ENCODE measurements at regions not wholly inside any gene's neighbourhood (a gene's known extent, or its start where the extent isn't known, plus 50 kb on each side); places are given as distances from the start of the nearest gene placed in this dataset.
A peak's percentile ranks its signal among the peaks of the same experiment; 100 is the strongest.

- H3K27me3 Mint-ChIP-seq (ENCODE audit: unreplicated experiment): peaks cover 35% of the 10 kb centered on the region
- no peaks in the 10 kb centered on the region for H3K36me3 Mint-ChIP-seq (ENCODE audit: insufficient read depth, unreplicated experiment)
- DNase-seq: peak; percentile 10
- CTCF ChIA-PET: interaction anchor here (1.4 kb wide), 1 partner anchor 47 kb away, joined by 3 read pairs; no protein-coding TSS in a partner anchor
- no peak overlapping the region for H3K27ac Mint-ChIP-seq (ENCODE audit: unreplicated experiment)
- H3K4me3 Mint-ChIP-seq (ENCODE audit: low read depth, unreplicated experiment): no peak overlapping the region
- TF ChIP-seq CTCF (IDR thresholded peaks at IDR 0.05; ENCODE audit: unreplicated experiment): no peak
- no peaks in the 10 kb centered on the region for H3K4me1 Mint-ChIP-seq (ENCODE audit: low read depth, unreplicated experiment)
- no TSS peak for BruUV-seq (replicated peaks)
- intact Hi-C loops (cut with micrococcal nuclease; ENCODE audit: unreplicated experiment): no loop called here
- H3K9me3 Mint-ChIP-seq (ENCODE audit: low read depth, unreplicated experiment): no peaks in the 10 kb centered on the region
Measured at GRCh38 chr12:9378430-9378835, 170.2 kb upstream of the PZP start.

- Mint-ChIP-seq H3K27me3 (ENCODE audit: unreplicated experiment) (peaks cover 12% of the 10 kb centered on the region), H3K4me3 (ENCODE audit: low read depth, unreplicated experiment) (no peak overlapping the region), H3K9me3 (ENCODE audit: low read depth, unreplicated experiment) (no peaks in the 10 kb centered on the region), H3K27ac (ENCODE audit: unreplicated experiment) (no peak overlapping the region), H3K36me3 (ENCODE audit: insufficient read depth, unreplicated experiment) (no peaks in the 10 kb centered on the region), H3K4me1 (ENCODE audit: low read depth, unreplicated experiment) (no peaks in the 10 kb centered on the region)
- no peak for DNase-seq
- intact Hi-C loops (cut with micrococcal nuclease; ENCODE audit: unreplicated experiment): no loop called here
- TF ChIP-seq CTCF (IDR thresholded peaks at IDR 0.05; ENCODE audit: unreplicated experiment): no peak
- no TSS peak for BruUV-seq (replicated peaks)
- CTCF ChIA-PET: interaction anchor here (1.2 kb wide), 1 partner anchor 41 kb away, joined by 6 read pairs; no protein-coding TSS in a partner anchor
Measured at GRCh38 chr12:9372202-9372601, 164.0 kb upstream of the PZP start.

- no peaks in the 10 kb centered on the region for H3K27me3 Mint-ChIP-seq (ENCODE audit: unreplicated experiment)
- H3K4me1 Mint-ChIP-seq (ENCODE audit: low read depth, unreplicated experiment): peaks cover 22% of the 10 kb centered on the region
- no peak for TF ChIP-seq CTCF (IDR thresholded peaks at IDR 0.05; ENCODE audit: unreplicated experiment)
- H3K4me3 Mint-ChIP-seq (ENCODE audit: low read depth, unreplicated experiment): no peak overlapping the region
- no peak for DNase-seq
- intact Hi-C loops (cut with micrococcal nuclease; ENCODE audit: unreplicated experiment): no loop called here
- no peaks in the 10 kb centered on the region for H3K36me3 Mint-ChIP-seq (ENCODE audit: insufficient read depth, unreplicated experiment)
- H3K27ac Mint-ChIP-seq (ENCODE audit: unreplicated experiment): no peak overlapping the region
- BruUV-seq (replicated peaks): no TSS peak
- no peaks in the 10 kb centered on the region for H3K9me3 Mint-ChIP-seq (ENCODE audit: low read depth, unreplicated experiment)
- CTCF ChIA-PET: no interaction called here
Measured at GRCh38 chr12:9367828-9368227, 159.6 kb upstream of the PZP start.

- CTCF ChIA-PET: no interaction called here
Measured at GRCh38 chr12:9367201-9367600, 159.0 kb upstream of the PZP start.

More at GRCh38 chr12:9367201-9367600, 159.0 kb upstream of the PZP start:
- Mint-ChIP-seq H3K27me3 (ENCODE audit: unreplicated experiment) (no peaks in the 10 kb centered on the region), H3K4me1 (ENCODE audit: low read depth, unreplicated experiment) (peaks cover 22% of the 10 kb centered on the region), H3K27ac (ENCODE audit: unreplicated experiment) (no peak overlapping the region), H3K36me3 (ENCODE audit: insufficient read depth, unreplicated experiment) (no peaks in the 10 kb centered on the region), H3K4me3 (ENCODE audit: low read depth, unreplicated experiment) (no peak overlapping the region), H3K9me3 (ENCODE audit: low read depth, unreplicated experiment) (no peaks in the 10 kb centered on the region)
- no TSS peak for BruUV-seq (replicated peaks)
- no peak for TF ChIP-seq CTCF (IDR thresholded peaks at IDR 0.05; ENCODE audit: unreplicated experiment)
- DNase-seq: no peak
- intact Hi-C loops (cut with micrococcal nuclease; ENCODE audit: unreplicated experiment): no loop called here

Measured in Calu3 (cell line).